GM19438 (cell line): ENCODE measurements at regions not wholly inside any gene's neighbourhood (a gene's known extent, or its start where the extent isn't known, plus 50 kb on each side); places are given as distances from the start of the nearest gene placed in this dataset.

Source experiments
- ATAC-seq: cut with Tn5 transposase; IDR thresholded peaks from one replicate; pipeline ENCODE4 v1.9.1; 2021; ENCODE audit warnings: low read depth; ENCODE audit not compliant: unreplicated experiment

GRCh38 chr2:65669574-65669973 lies 237.2 kb upstream of the SPRED2 start:
- no peak for ATAC-seq

DNA sequence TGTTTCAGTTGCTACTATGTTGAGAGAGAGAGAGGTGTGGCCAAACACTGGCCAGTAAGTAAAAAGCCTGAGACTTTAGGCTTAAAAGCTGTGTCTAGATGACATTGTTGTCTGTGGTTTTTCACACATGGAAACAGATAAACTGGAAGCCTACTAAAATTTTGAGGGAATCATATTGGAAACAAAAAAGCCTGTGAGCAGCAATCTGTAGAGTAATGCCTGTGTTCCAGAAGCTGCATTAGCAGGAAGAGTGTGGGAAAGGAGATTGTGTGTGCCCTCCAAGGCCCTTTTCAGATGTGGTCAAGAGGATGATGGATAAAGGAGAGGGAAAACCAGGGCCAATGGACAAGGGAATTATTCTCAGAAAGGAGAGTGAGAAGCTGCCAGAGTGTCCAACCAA lies 236.3 kb upstream of the SPRED2 start:
- no peak for ATAC-seq

- peak; percentile 99 for ATAC-seq
Observed at GRCh38 chr2:65666156-65666725, 233.8 kb upstream of the SPRED2 start.

GRCh38 chr2:65664931-65665330 lies 232.5 kb upstream of the SPRED2 start:
- ATAC-seq, result no peak

DNA sequence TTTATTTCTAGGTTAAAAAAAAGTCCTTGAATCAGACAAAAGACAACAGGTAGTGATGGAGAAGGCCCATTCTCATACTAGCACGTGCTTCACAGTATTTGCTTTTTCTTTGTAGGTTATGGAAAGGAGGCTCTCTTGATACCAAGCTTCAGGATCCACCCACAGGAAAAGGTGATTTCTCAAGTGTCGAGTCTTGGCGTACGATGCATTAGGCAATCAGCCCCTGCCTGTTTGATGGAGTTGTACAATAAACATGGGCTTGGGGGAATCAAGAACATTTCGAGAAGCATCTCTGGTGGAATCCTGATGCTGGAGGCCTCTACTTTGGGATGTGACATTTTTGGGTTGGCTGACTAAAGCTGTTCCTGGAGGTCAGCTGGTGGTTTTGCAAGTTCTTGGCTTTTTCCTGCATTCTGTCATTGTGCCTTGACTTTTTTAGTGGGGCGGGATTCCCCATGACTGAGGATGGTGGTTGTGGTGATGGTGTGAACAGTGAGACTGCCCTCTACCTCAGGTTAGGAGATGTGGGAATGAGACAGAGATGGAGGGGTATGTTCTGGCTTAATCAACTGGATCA lies 231.5 kb upstream of the SPRED2 start:
- no peak for ATAC-seq

GRCh38 chr2:65662654-65663432 lies 230.4 kb upstream of the SPRED2 start:
- no peak for ATAC-seq

- no peak for ATAC-seq
Observed at GRCh38 chr2:65661980-65662653, 229.7 kb upstream of the SPRED2 start.

DNA sequence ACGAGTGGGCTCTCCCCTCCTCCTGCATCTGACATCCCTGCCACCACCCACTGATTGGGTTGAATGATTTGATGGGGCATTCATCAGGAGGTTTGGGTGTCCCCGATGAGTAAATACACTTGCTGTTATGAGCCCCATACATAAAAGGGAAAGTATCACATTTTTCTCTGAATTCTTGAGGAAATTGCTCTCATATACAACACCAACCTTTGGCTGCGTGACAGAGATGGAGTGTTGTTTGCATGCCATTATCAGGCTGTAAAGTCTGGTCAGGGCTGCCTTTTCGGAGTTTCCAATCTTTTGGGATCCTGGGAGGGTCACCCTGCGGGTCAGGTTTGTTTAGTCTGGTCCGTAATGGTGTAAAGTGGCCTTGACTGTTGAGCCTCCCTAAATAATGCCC lies 227.9 kb upstream of the SPRED2 start:
- no peak for ATAC-seq

DNA sequence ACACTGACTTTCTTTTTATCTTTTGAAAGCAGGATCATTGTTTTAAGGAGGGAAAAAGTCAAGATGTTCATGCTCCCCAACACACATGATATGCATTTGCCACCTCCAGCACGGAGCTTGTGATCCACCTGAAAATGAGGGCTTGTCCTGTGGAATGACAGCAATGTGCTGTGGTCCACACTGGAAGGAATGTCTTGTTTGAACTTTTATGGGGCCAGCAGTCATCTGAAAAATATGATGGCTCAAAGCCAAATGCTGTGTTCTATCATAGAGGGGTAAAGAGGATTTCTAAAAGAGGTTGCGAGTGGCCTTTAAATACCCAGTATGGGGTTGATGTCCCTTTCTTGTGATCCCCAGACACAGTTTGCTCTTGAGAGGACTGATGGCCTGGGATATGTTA lies 226.5 kb upstream of the SPRED2 start:
- ATAC-seq, result no peak

DNA sequence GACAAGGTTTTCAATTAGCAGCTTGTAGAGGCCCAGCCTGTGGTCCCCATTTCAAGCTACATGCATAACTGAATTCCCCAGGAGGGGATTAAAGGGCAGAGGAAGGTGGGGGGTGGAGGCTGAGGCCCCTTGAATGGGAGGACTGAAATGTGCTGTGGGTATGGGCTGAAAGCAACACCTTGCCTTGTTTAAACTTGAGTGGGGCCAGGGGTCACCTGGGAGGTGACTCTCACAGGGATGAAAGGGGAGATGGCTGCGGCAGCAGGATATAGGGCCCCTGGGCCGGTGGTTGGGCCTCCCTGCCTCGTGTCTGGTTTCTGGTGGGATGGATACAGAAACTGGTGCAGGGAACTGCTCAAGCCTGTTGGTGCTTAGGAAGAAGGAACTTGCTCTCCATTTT lies 225.9 kb upstream of the SPRED2 start:
- ATAC-seq, result no peak

DNA sequence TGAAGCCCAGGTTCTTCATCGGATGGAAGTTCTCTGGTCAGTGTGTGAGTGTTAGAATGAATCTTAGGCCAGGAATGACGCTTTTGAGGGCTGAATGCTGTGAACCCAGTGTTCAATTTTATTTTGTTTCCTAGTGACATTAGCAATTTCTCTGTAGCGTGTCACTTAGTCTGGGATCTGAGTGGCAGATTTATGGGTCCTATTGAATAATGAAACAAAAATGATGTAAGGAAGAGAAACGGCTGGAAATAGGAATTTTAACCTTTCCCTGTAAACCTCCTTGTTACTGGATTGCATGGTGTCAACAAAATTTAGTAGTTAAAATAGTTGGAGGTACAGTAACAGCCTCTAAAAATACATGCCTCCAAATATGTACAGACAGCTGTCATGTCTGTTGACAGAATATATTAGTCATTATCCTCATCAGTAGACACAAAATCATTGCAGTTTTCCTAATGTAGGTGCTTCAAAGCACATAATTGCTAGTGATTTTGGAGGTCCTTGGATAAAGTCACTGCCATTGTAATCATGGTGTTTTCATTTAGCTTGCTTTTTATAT lies 223.8 kb upstream of the SPRED2 start:
- no peak for ATAC-seq

GRCh38 chr2:65655000-65655399 lies 222.6 kb upstream of the SPRED2 start:
- no peak for ATAC-seq

- no peak for ATAC-seq
Observed at GRCh38 chr2:65654496-65654895, 222.1 kb upstream of the SPRED2 start.

DNA sequence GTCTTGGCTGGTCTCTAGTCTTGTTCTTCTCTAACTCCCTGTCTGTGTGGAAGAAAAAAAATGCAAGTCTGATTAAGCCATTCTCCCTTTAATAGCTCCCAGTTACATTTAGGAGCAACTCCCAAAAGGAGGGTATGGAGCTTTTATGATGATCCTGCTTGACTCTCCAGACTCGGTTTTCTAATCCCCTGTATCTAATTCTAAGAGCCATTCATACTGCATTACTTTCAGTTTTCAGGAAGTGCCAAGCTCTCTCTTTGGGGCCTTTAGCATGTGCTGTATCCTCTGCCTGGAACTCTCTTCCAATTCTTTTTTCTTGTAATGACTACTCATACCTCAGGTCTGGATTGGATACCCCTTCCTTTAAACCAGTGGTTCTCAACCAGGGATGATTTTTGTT lies 219.7 kb upstream of the SPRED2 start:
- no peak for ATAC-seq

DNA sequence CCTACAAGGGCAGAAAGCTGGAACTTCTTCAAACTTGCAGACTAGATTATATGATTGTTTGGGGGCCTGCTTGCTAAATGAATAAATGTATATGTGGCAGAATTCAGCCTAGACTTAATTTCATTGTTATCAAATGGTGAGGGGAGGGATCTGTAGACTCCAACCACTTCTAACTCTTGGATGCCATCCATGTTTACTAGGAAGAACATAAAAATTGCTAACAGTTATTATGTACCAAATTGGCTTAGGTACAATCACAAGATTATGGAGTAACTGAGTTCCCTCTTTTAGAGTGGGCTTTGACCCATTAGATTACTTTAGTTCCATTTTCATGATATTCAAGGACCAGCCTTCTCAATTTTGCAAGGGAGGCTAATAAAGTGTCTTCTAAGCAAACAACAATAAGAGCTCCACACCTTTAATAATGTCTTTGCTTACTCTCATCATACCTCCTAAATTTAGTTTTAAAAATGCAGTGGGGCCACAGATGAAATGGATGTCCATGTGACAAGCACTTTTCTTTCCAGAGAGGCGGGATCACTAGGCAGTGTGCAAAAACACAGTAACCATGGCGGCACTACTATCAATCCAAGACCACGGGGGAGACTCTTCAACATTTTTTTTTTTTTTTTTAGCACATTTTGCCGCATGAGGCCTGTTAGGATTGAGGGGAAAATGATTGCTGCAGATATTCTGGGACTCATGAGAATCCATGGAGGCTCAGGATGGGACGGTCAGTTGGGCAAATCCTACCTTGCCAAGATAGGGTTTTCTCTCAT lies 217.6 kb upstream of the SPRED2 start:
- ATAC-seq, result no peak

DNA sequence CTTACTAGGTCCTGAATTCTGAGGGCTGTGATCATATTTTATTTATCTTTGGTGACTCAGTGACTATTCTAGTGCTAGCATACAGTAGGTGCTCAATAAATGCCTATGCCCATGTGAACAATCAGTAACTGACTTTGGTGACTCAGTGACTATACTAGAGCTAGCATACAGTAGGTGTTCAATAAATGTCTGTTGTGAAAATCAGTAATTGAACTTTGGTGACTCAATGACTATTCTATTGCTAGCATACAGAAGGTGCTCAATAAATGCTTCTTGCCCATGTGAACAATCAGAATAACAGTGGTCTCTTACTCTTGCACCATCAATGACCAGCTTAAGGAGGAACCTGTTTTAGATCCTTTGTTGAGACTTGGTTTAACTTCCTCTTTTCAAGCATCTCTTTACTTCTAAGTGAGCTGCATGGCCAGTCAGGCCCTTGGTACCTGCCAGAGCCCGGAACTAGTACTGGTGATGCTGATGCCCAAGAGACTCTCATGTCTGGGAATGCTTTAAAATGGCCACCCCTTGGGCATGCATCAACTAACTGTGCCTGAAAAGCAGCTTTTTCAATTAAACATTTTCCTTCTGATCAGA lies 214.9 kb upstream of the SPRED2 start:
- no peak for ATAC-seq

- no peak for ATAC-seq
Observed at GRCh38 chr2:65640793-65641103, 208.3 kb upstream of the SPRED2 start.

GRCh38 chr2:65639156-65639864 lies 206.9 kb upstream of the SPRED2 start:
- no peak for ATAC-seq

DNA sequence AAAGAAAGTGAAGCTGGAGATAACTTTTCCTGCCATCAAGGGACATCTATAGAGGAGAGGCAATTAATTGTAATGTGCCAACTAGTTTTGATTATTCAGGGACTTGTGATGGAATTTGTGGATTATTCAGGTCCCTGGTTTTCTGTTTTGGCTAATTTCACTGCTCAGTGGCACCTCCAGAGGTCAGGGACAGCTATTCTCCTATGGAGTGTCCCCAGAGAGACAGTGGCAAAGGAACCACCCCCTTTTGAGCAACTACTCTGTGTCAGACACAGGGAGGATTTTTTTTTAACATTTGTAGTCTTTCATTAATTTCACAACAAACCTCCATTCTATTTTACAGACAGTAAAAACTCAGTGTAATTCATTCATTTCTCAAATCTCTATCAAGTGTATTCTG lies 206.0 kb upstream of the SPRED2 start:
- no peak for ATAC-seq
